Fibroblast of gingiva (primary cell): ENCODE measurements at regions not wholly inside any gene's neighbourhood (a gene's known extent, or its start where the extent isn't known, plus 50 kb on each side); places are given as distances from the start of the nearest gene placed in this dataset.
"Not testable (repeated sequence)": the region's sequence is repeated elsewhere in the genome, so short reads cannot be mapped to it uniquely, and the experiment has no call there.

ENCODE experiments used
- DNase-seq: peaks from one replicate; pipeline ENCODE4 v3.0.0-alpha.2; 2011; ENCODE audit warnings: low read depth

DNA sequence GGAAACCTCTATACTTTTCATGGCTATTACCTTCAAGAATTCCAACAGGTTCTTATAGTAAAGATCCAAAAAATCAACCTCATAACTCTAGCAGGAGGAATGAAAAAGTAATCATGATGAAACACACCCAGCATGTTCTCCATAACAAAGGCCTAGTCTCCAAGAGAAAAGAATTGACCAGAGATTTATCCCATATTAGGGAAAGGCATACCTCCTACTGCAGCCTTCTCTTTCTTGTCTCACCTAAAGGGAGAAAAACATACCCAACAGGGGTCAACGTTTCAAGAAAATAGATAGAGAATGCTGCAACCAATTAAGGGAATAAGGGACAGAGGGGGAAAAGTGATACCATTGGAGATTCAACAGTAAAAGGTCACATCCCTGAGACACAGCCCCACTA, 262.5 kb downstream of the FRK start:
- no peak for DNase-seq

DNA sequence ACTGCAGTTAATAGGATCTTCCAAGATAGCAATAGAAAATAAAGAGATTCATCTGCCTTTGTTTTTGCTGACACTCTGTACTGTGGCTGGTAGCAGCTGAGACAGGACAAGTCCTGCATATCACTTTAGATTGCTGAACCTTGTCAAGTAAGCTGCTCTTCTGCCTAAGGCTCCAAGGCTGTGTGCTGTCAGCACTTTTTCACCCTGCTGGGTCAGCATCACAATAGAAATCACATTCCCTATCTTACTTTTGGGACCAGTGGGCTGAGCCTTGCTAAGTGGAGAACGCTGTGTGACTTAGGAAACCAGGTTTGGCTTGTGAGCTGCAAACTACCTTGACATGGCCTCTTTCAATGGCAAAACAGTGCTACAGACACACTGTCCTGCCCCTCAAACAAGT, 263.9 kb downstream of the FRK start:
- no peak for DNase-seq

DNA sequence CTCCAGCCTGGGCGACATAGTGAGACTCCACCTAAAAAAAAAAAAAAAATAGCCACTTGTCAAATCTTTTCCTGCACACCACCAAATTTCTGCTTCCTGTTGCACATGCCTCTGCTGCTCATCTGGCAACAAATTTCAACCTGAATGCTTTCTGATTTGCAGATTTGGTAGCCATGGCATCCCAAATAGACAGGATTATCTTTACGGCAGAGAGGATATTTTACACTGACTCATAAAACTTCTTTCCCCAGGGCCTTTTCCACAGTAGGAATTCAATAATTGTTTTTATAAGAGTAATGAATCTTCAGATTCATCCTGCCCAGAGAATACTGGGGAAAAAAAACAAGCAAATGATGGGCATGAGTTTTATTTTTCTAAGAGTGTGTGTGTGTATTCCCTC, 264.6 kb downstream of the FRK start:
- no peak for DNase-seq

DNA sequence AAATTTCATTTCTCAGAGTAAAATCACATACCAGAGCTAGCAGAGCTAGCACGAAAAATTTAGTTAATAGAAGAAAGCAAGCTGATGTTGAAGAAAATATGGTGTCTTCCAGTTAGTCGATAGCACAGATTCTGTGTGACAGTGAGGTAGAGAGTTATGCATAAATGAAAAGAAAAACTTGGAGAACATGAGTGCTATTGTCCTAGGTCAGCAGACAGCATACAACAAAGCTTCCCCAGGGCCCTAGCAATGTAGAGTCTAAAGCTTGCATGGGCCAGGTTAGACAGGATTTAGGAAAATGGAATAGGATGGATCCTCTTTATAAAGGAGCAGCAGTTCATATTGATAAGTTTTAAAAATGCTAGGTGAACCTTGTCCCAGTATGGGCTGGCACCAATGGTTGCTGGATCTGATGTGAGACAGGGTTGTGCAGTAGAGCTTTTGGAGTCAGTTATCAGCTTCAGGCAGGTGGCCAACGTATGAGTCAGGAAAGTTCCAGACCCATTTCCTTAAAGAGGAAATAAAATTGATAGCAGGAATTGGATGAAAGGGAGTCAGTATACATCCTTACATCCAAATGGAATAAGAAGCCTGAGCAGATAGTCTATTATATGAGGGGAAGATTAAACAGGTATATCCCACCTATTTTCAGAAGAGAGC, 277.2 kb downstream of the FRK start:
- no peak for DNase-seq

DNA sequence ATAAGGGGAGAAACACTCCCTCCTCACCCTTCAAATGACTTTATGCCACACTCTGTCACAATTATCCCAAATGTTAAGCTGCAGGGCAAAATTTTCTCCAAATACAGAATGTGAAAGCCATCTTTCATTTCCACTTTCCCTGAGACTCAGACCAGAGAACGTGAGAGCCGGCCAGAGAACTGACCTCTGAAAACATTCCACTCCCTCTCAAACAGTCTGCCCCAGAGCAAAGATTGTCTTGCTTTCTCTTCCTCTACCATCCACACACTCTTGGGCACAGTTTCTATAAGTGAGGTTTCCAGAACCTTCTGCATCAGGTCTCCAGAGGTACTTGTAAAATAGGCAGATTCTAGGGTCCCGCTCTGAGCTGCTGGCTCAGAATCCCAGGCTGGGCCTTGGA, 278.1 kb downstream of the FRK start:
- DNase-seq: no peak

DNA sequence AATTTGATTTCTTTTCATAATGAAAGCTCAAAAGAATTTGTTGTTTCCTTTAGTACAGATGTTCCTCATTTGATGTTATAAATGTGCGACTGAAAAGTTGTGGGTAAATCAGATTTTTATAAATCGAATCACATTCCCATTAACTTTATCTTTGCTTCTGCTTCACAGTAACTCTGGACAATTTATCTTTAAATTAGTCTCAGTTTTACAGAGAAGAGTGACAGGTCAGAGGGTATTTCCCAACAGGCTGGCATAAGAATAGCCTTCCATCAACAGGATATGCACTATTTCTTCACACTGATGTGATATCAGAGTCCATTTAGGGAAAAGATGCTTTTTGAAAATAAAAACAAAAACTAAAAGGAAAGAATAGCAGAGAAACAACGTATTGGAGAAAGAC, 286.9 kb downstream of the FRK start:
- no peak for DNase-seq

DNA sequence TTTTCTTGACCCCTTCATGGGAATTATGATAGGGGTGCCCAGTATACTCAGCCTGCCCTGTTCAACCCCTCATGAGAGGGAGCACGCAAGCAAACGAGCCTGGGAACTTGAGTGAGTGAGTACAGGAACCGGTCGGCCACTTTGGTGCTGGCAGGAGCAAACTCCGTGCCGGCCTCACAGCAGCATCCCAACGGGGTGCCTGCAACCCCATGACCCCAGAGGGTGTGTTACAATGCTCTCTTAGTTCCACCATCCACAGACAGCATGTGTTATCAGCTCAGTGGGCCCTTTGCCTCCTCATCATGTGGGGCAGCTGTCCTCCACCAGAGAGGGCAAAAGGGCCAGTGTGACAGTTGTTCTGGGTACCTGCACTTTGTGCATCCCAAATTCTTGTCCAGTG, 289.8 kb downstream of the FRK start:
- DNase-seq: no peak

DNA sequence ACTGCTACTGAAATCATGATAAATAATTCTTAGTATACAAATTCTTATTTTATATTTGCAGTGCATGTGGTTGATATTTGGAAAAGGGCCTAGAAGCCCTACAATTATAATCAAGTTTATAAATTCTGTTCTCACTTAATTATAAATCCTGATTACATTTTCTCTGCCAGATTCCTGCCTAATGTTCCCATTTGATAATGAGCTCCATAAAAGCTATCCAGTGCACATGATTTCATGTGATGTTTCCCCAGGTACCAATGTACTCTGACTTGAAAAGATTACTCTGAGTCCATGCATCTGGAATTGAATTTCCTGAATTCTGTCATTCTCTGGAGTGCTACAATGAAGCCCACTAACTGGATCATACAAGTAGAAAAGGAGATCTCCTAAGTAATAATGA, 292.2 kb downstream of the FRK start:
- no peak for DNase-seq

DNA sequence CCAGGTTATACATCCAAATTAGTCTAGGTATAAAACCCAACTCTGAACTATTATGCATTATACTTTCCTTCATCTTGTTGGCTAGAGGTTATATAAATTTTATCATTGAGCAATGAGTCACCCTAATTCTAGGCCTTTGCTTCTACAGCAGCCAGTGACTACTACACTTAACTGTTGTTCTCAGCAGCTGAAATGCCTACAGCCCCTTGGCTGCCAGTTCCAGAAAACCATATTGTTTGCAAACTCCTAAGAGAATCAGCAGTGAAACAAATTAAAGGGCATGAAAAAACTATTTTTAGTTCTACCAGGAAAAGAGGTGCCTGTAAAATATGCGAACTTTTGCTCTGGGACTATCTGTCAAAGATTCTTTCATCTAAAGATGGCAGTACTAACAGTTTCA, 292.8 kb downstream of the FRK start:
- no peak for DNase-seq

DNA sequence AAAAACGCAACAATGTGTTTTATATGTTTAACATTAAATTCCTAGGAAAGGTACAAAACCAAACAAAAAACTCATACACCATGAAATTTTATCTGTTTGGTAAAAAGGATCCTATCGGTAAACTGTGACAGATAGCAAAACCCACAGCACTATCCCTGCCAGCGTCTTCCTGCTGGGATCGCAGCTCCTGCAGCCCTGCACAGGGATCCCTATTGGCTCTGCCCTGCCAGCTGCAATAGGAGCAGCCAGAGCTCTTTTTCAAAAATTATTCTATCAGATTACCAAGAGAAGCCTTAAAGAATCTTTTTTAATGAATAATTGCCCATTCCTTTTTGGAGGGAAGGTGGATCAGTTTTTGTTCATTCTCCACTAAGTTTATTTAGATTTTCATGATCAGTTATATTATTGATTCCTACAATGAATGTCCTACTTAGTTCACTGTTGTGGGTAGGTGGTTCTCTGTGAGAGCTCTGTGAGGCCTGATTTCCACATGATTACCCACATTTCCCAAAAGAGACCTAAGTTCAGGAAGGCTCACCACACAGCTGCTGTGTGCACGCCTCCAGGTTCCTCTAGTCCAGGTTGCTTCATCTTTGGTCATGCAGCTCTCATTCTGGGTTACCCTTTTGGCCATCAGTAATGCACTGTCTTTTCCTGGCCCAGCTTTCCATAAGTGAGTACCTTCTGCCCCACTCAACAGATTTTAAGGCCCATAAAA, 293.8 kb downstream of the FRK start:
- no peak for DNase-seq

DNA sequence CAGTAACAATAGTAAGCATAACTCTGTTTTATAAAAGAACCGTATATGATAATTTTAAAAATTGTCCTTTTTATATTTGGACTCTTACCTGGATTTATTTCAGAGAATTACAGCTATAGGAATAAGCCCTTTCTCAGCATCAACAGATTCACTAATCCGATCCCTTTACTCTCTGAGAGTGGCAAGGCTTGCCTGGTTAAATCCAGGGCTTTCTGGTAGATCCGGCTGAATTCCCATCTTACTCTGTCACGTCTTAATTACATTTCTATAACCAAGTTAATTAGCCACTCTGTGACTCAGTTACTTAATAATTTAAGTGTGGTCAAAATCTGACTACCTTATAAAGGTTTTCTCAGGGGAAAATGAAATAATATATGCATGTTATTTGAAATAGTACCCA, 294.7 kb downstream of the FRK start:
- DNase-seq: no peak

DNA sequence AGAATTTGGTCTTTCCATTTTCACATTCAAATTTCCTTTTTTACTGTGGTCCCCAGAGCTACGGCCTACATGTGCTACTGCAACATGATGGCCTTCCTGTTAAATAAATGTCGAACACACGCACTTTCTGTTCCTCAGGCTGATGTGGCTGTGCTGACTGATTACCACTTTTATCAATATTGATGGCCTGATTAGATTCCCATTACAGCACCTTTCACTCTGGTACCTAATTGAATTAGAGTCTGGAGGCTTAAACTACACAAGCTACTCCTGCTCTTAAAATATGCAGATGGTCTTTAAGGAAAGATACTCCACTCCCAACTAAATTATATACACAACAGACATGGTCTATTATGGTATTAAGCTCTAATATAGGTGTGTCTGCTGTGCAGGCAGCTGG, 301.6 kb downstream of the FRK start:
- no peak for DNase-seq

DNA sequence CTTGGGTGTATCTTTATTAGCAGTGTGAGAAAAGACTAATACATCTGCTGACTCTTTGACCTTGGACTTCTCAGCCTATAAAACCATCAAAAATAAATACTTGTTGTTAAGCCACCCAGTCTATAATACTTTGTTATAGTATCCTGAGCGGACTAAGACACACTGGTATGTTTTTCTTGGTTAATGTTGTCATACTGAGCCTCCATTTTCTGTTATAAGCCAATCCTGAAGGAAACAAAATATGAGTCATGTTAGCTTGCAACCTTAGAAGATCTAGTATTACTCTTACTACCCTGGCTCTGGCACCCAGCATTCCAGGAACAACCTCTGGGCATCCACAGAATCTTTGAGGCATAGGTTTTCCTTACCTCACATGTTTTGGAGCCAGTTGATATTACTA, 307.2 kb downstream of the FRK start:
- no peak for DNase-seq

DNA sequence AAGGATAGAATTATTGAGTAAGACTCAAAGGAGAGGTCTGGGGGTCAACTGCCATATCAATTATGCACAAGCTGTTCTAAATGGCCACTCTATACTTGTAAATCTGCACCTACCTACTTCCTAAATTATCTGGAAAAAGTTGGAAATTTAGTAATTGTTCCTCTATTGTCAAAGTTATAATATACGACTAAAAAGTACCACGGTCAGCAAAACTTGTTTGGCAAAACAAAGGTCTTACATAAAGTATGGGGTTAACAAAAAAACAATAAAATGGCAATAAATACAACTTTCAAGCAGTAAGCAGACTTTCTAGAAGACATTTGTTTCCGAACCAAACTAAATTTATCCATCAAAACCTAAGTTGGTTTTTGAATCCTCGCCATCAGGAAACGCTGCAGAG, 309.7 kb downstream of the FRK start:
- DNase-seq: no peak

DNA sequence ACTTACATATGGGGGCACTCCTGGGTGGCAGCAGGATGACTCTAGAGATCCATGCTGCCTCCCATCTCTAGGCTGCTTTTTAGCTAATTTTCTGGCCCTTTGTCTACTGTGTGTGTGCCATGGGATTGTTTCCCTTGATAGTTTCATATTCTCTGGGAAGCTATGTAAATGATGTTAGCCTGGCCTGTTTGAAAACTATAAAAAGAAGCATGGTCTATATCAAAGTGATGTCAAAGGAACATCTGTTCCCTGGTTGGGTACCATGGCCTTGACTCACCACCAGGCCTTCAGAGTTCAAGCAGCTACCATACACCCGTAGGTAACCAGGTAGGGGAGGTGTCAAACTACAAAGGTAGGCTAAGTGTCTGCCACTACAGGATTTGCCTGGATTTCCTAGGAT, 310.4 kb downstream of the FRK start:
- DNase-seq: no peak

DNA sequence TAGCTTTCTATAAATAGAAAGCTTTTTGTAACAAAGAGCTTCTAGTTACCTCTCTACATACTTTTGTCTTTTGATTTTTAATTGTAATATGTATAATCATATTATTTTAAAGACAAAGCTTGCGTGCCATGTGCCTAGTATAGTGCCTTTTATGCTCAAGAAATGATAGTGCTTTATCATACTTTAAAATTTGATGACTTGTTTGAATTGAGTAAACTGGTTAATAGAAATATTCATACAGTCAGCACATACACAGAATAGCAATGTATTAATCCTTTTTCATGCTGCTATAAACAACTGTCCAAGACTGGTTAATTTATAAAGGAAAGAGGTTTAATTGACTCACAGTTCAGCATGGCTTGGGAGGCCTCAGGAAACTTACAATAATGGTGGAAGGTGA, 313.0 kb downstream of the FRK start:
- no peak for DNase-seq

DNA sequence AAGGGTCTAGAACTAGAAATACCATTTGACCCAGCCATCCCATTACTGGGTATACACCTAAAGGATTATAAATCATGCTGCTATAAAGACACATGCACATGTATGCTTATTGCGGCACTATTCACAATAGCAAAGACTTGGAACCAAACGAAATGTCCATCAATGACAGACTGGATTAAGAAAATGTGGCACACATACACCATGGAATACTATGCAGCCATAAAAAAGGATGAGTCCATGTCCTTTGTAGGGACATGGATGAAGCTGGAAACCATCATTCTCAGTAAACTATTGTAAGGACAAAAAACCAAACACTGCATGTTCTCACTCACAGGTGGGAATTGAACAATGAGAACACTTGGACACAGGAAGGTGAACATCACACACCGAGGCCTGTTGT, 314.1 kb downstream of the FRK start:
- not testable (repeated sequence) for DNase-seq

DNA sequence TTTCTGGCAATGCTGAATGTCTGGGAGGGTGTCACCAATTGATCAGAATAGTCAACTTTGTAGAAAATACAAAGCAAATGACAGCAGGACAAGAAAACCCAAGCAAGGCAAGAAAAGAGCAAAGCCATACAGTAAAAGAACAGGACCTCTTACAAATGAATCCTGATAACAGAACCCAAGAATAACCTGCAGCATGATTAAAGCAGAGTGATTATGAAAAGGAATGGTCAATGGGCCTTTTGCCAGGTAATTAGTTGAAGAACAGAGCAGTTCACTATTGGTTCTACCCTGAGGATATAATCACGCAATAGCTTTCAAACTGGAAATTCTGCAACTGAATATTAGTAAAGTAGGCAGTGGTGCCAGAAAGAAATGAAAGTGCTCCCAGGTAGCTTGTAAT, 319.8 kb downstream of the FRK start:
- no peak for DNase-seq

DNA sequence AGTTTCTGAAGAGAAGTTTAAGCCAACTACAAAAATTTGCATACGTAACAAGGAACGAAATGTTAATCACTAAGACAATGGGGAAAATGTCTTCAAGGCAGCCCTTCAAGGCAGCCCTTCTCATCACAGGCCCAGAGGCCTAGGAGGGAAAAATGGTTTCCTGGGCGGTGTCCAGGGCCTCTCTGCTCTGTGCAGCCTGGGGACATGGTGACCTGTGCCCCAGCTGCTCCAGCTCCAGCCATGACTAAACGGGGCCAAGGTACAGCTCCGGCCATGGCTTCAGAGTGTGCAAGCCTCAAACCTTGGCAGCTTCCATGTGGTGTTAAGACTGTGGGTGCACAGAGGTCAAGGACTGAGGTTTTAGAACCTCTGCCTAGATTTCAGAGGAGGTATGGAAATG, 325.1 kb downstream of the FRK start:
- no peak for DNase-seq

DNA sequence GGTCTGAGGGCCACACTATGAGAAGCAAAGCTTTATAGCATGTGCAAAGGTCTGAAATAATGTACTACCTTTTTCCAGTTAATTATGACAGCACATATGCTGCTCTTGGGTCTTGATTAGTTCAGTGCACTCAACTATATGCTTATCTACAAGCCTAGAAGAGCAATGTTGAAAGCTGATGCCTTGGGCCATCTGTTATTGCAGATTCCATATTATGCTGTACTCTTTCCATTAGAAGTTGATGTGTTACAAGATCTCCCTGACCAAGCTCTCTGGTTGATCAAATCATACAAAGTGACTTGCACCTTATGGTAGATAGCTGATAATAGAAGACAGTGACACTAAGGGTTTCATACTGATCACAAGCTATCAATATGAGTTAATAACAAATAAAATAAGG, 327.3 kb downstream of the FRK start:
- DNase-seq: no peak

DNA sequence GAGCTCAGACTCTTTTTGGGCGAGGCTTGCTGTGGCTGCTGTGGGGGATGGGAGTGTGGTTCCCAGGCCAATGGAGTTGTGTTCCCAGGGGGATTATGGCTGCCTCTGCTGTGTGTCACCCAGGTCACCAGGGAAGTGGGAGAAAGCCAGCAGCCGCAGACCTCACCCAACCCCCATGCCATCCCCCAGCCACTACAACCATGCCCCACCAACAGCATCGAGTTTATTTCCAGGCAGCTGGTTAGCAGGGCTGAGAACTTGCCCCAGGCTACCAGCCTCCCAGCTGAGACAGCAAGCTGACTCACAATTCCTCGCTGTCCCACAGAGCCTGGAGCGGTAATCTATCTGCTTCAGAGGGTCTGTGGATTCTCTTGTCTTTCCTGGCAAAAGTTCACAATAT, 331.7 kb downstream of the FRK start:
- DNase-seq: no peak

DNA sequence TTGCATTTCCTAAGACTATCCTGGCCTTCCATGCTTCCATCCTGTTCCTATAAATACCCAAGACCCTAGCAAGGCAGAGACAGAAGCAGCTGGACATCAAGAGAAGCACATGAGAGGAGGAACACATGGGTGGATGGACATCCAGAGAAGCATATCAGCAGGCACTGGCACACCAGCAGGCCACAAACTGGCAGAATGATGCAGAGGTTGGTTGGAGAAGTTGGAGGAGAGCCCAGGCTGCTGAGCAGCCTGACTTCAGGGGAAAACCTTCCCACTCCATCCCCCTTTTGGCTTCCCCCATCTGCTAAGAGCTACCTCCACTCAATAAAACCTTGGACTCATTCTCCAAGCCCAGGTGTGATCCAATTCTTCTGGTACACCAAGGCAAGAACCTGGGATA, 332.5 kb downstream of the FRK start:
- DNase-seq: no peak

DNA sequence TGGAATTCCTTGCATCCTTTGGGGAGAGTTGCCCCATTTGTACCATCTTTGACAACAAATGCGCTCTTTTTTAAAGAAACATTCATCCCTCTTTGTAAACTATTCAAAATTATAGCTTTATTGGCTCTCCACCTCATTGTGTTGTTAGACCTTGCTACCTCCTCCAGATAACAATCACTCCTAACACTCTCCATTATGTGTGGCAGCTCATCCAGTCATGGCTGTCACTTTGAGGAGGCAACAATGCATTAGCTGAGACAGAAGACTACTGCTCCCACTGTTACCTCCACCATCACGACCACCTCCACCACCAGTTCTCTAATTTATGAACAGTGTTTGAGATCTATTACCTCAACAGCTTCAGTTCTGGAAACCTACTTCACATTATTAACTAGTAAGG, 339.1 kb downstream of the FRK start:
- DNase-seq: no peak

DNA sequence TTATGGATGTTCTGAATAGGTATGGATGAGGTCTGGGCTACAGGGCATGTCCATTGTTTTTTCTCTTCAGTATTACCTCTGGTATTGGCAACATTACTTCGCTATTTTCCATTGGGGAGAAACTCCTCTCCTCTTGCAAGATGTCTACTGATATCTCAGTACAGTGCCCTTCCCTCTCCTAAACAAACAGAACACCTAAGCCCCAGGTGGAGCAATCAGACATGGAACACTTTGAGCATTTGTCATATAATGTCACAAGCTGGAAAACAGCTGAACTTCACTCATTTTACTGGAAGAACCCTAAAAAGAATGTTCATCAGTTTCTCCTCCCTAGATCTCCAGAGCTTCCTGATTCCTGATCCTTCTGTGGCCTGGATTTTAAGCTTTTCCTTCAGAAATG, 339.8 kb downstream of the FRK start:
- DNase-seq: no peak
